Hepatocyte (in vitro differentiated cells): ENCODE measurements at regions not wholly inside any gene's neighbourhood (a gene's known extent, or its start where the extent isn't known, plus 50 kb on each side); places are given as distances from the start of the nearest gene placed in this dataset.

ENCODE experiments used
- DNase-seq: peaks from one replicate; pipeline ENCODE4 v3.0.0-alpha.2; 2016; ENCODE audit warnings: low spot score
- H2AFZ ChIP-seq: fragments of 200-600 bp; sonication (generic); 2 replicates; pipeline ENCODE4 v1.6.0; 2016; ENCODE audit warnings: antibody characterized with exemption, mild to moderate bottlenecking
- H3K27ac ChIP-seq: fragments of 200-600 bp; sonication (generic); 2 replicates; pipeline ENCODE4 v1.5.1; 2016; ENCODE audit warnings: mild to moderate bottlenecking
- H3K27me3 ChIP-seq: fragments of 200-600 bp; sonication (generic); 2 replicates; pipeline ENCODE4 v1.6.1; 2016
- H3K36me3 ChIP-seq: fragments of 200-600 bp; sonication (generic); replicated peaks from 2 replicates; pipeline ENCODE4 v1.5.1; 2016; ENCODE audit warnings: low read depth; ENCODE audit not compliant: insufficient read depth
- H3K4me1 ChIP-seq: fragments of 200-600 bp; sonication (generic); 2 replicates; pipeline ENCODE4 v1.5.1; 2016; ENCODE audit warnings: mild to moderate bottlenecking, moderate library complexity; ENCODE audit not compliant: insufficient read depth
- H3K4me2 ChIP-seq: fragments of 200-600 bp; sonication (generic); 2 replicates; pipeline ENCODE4 v1.6.0; 2016
- H3K4me3 ChIP-seq: fragments of 200-600 bp; sonication (generic); 2 replicates; pipeline ENCODE4 v1.5.1; 2016; ENCODE audit warnings: mild to moderate bottlenecking
- H3K79me2 ChIP-seq: fragments of 200-600 bp; sonication (generic); 2 replicates; pipeline ENCODE4 v1.6.0; 2017; ENCODE audit warnings: mild to moderate bottlenecking
- H3K9me2 ChIP-seq: fragments of 200-600 bp; sonication (generic); replicated peaks from 2 replicates; pipeline ENCODE4 v1.6.0; 2017; ENCODE audit warnings: mild to moderate bottlenecking; ENCODE audit not compliant: insufficient read depth
- H3K9me3 ChIP-seq: fragments of 200-600 bp; sonication (generic); 2 replicates; pipeline ENCODE4 v1.5.1; 2016; ENCODE audit warnings: low read depth, mild to moderate bottlenecking
- H4K20me1 ChIP-seq: fragments of 200-600 bp; sonication (generic); 2 replicates; pipeline ENCODE4 v1.6.0; 2016; ENCODE audit warnings: mild to moderate bottlenecking; ENCODE audit not compliant: insufficient read depth, poor library complexity, severe bottlenecking
- EZH2 ChIP-seq: fragments of 200-600 bp; sonication (generic); IDR thresholded peaks from 2 replicates; pipeline ENCODE4 v1.6.1; 2016; ENCODE audit warnings: antibody characterized with exemption, mild to moderate bottlenecking, borderline replicate concordance
- EZH2phosphoT487 ChIP-seq: fragments of 200-600 bp; sonication (generic); IDR thresholded peaks from one replicate; pipeline ENCODE4 v1.6.1; 2018; ENCODE audit warnings: antibody characterized with exemption, mild to moderate bottlenecking, low read depth, moderate library complexity; ENCODE audit not compliant: unreplicated experiment, severe bottlenecking
- WGBS: methylation state at CpG from one replicate; pipeline ENCODE4 v1.1.6; 2016; ENCODE audit warnings: low lambda C conversion rate; ENCODE audit errors: missing lambda C conversion rate; 5-methylcytosine and 5-hydroxymethylcytosine counted together
- TF ChIP-seq, protein P1 (sequence below): fragments of 200-600 bp; sonication (generic); IDR thresholded peaks from 2 replicates; pipeline ENCODE4 v1.5.1; 2016; ENCODE audit warnings: antibody characterized with exemption, mild to moderate bottlenecking; ENCODE audit not compliant: poor library complexity

DNA sequence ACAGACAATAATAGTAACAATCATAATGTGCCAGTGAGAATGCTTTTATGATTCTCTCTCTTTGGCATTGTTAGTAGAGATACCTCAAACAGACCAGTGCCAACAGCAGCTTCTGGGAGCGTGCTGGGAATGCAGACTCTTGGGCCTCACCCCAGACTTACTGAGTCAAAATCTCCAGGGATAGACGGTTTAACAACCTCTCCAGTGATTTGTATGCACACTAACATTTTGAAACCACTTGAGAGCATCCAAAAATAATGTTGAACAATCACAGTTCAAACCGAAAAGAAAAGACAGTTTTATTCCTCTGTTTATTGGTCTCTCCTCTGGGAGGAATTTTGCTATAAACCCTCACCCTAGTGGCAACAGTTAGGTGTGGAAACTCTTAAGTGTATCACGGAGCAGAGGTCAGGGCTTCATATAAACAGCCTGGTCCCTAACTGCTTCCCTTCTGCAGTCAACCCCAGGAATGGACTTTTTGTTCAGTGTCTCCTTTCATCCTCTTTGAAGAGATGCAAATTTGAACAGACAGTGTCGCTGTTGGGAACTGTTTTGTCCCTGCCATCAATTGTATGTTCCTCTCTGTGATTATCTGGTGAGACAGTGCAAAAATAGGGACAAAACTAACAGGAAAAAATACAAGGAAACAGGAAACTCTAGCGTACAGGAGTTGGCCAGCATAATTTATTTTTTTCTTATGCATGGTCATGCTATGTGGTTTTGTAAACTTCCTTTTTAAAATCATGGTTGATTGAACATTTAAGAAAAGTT is 162.4 kb upstream of the BTBD3 start:
- no peak overlapping the region for H2AFZ ChIP-seq
- no peak overlapping the region for H3K4me2 ChIP-seq
- no peaks in the 10 kb centered on the region for H3K9me3 ChIP-seq
- TF ChIP-seq EZH2 (no peak), EZH2phosphoT487 (no peak)
- TF ChIP-seq, protein P1, sequence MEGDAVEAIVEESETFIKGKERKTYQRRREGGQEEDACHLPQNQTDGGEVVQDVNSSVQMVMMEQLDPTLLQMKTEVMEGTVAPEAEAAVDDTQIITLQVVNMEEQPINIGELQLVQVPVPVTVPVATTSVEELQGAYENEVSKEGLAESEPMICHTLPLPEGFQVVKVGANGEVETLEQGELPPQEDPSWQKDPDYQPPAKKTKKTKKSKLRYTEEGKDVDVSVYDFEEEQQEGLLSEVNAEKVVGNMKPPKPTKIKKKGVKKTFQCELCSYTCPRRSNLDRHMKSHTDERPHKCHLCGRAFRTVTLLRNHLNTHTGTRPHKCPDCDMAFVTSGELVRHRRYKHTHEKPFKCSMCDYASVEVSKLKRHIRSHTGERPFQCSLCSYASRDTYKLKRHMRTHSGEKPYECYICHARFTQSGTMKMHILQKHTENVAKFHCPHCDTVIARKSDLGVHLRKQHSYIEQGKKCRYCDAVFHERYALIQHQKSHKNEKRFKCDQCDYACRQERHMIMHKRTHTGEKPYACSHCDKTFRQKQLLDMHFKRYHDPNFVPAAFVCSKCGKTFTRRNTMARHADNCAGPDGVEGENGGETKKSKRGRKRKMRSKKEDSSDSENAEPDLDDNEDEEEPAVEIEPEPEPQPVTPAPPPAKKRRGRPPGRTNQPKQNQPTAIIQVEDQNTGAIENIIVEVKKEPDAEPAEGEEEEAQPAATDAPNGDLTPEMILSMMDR, result no peak
- H3K4me3 ChIP-seq, result no peak overlapping the region
- no peaks in the 10 kb centered on the region for H3K79me2 ChIP-seq
- no peak overlapping the region for H3K27ac ChIP-seq
- WGBS, result 66% methylated on average over 6 of the region's 6 CpGs
- no peaks in the 10 kb centered on the region for H3K27me3 ChIP-seq
- H3K4me1 ChIP-seq, result no peaks in the 10 kb centered on the region
- no peak for DNase-seq
- H3K36me3 ChIP-seq, result no peaks in the 10 kb centered on the region
- no peaks in the 10 kb centered on the region for H4K20me1 ChIP-seq
- H3K9me2 ChIP-seq, result no peaks in the 10 kb centered on the region

DNA sequence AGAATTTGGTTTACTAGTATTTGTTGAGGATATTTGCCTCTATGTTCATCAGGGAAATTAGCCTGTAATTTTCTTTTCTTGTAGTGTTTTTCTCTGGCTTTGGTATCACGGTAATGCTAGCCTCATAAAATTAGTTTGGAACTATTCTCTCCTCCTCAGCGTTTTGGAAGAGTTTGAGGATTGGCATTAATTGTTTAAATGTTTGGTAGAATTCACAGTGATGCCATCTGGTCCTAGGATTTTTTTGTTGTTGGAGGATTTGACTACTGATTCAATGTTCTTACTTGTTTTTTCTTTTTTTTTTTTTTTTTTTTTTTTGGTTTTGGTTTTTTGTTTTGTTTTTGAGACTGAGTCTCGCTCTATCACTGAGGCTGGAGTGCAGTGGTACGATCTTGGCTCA is 156.2 kb upstream of the BTBD3 start:
- no peak for TF ChIP-seq EZH2phosphoT487
- TF ChIP-seq EZH2, result no peak
- TF ChIP-seq, protein P1, result no peak
- H3K9me2 ChIP-seq, result no peaks in the 10 kb centered on the region
- H3K36me3 ChIP-seq, result no peaks in the 10 kb centered on the region
- no peaks in the 10 kb centered on the region for H3K79me2 ChIP-seq
- no peaks in the 10 kb centered on the region for H3K27me3 ChIP-seq
- no peak overlapping the region for H3K27ac ChIP-seq
- H2AFZ ChIP-seq, result no peak overlapping the region
- no peaks in the 10 kb centered on the region for H4K20me1 ChIP-seq
- no peak overlapping the region for H3K4me3 ChIP-seq
- H3K9me3 ChIP-seq, result no peaks in the 10 kb centered on the region
- H3K4me2 ChIP-seq, result no peak overlapping the region
- 63% methylated on average over 4 of the region's 4 CpGs for WGBS
- DNase-seq, result no peak
- H3K4me1 ChIP-seq, result no peaks in the 10 kb centered on the region

DNA sequence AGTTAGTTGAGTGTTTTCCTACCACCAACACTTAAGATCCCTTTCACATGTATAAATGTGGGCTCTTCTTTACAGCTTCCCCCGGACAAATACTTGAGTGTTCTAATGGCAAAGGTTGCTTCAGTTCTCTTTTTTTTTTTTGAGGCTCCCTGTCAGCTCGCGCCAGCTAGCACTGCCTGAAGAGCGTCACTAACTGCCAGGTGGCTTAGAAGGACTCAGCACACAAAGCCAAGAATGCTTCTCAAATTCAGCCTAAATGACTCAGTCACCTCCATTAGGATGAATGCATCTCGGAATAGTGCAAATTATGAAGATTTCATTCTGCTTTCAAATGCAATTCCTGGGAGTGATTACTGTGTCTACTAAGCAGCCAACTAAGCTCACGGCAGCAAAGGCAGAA is 150.7 kb upstream of the BTBD3 start:
- H3K9me3 ChIP-seq, result no peaks in the 10 kb centered on the region
- no peaks in the 10 kb centered on the region for H4K20me1 ChIP-seq
- H3K27ac ChIP-seq, result no peak overlapping the region
- no peaks in the 10 kb centered on the region for H3K27me3 ChIP-seq
- H3K9me2 ChIP-seq, result no peaks in the 10 kb centered on the region
- no peak overlapping the region for H2AFZ ChIP-seq
- TF ChIP-seq EZH2 (no peak), EZH2phosphoT487 (no peak)
- TF ChIP-seq, protein P1, result no peak
- no peak for DNase-seq
- H3K79me2 ChIP-seq, result no peaks in the 10 kb centered on the region
- H3K4me3 ChIP-seq, result no peak overlapping the region
- H3K36me3 ChIP-seq, result no peaks in the 10 kb centered on the region
- H3K4me1 ChIP-seq, result no peaks in the 10 kb centered on the region
- WGBS, result 45% methylated on average over 6 of the region's 6 CpGs
- H3K4me2 ChIP-seq, result no peak overlapping the region
